Liver (tissue), 3 donors: ENCODE measurements at regions not wholly inside any gene's neighbourhood (a gene's known extent, or its start where the extent isn't known, plus 50 kb on each side); places are given as distances from the start of the nearest gene placed in this dataset.

ENCODE experiments used
- GABPA ChIP-seq, 2 donors: IDR thresholded peaks in 1 of 2; conservative IDR thresholded peaks in 1 of 2; 2 replicates each; pipeline ENCODE4 v1.6.1; 2016; ENCODE audit warnings: antibody characterized with exemption in 2 of 2, mild to moderate bottlenecking in 1 of 2, moderate library complexity in 1 of 2
- JUND ChIP-seq, 2 donors: IDR thresholded peaks; 2 replicates each; pipeline ENCODE4 v1.6.1; 2016; ENCODE audit warnings: antibody characterized with exemption in 2 of 2
- RAD21 ChIP-seq, 2 donors: IDR thresholded peaks; 2 replicates each; pipeline ENCODE4 v1.6.1; 2016; ENCODE audit warnings: antibody characterized with exemption in 2 of 2, mild to moderate bottlenecking in 2 of 2
- TAF1 ChIP-seq: conservative IDR thresholded peaks from 2 replicates; pipeline ENCODE4 v1.6.1; 2016; ENCODE audit warnings: antibody characterized with exemption, mild to moderate bottlenecking
- YY1 ChIP-seq: IDR thresholded peaks from 2 replicates; pipeline ENCODE4 v1.6.1; 2016; ENCODE audit warnings: antibody characterized with exemption, mild to moderate bottlenecking
- TF ChIP-seq, protein P1 (sequence below): fragments of 150-350 bp; IDR thresholded peaks from 2 replicates; pipeline ENCODE4 v1.5.1; 2017; ENCODE audit warnings: improper control_type of control experiment, low read depth, low read length; ENCODE audit not compliant: missing input control
- TF ChIP-seq, protein P2 (sequence below): IDR thresholded peaks from 2 replicates; pipeline ENCODE4 v1.6.1; 2016; ENCODE audit warnings: antibody characterized with exemption, mild to moderate bottlenecking
- TF ChIP-seq, protein P3 (sequence below): IDR thresholded peaks from 2 replicates; pipeline ENCODE4 v1.6.1; 2016; ENCODE audit warnings: antibody characterized with exemption
- TF ChIP-seq, protein P4 (sequence below): IDR thresholded peaks from 2 replicates; pipeline ENCODE4 v1.6.1; 2016; ENCODE audit warnings: antibody characterized with exemption
- donor health status: healthy.
- donor health status: healthy.

DNA sequence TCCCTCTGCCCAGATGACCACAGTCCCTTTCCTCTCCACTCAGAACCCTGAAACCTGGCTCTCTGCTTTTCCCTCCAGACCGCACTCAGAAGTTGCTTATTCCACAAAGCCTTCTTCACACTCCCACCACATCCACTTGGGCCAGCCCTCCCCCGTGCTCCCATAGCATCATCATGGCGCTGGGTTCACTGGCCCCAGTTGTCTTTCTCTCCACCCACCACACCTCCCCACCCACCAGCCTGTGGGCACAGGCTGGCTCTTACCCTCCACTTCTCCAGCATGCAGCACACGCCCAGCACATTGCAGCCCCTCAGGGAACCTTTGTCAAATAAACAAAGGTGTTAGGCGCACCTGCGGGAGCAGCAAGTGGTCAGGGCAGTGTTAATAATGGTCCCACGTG, 130.0 kb downstream of the KATNIP start:
- TF ChIP-seq, protein P1, sequence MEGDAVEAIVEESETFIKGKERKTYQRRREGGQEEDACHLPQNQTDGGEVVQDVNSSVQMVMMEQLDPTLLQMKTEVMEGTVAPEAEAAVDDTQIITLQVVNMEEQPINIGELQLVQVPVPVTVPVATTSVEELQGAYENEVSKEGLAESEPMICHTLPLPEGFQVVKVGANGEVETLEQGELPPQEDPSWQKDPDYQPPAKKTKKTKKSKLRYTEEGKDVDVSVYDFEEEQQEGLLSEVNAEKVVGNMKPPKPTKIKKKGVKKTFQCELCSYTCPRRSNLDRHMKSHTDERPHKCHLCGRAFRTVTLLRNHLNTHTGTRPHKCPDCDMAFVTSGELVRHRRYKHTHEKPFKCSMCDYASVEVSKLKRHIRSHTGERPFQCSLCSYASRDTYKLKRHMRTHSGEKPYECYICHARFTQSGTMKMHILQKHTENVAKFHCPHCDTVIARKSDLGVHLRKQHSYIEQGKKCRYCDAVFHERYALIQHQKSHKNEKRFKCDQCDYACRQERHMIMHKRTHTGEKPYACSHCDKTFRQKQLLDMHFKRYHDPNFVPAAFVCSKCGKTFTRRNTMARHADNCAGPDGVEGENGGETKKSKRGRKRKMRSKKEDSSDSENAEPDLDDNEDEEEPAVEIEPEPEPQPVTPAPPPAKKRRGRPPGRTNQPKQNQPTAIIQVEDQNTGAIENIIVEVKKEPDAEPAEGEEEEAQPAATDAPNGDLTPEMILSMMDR = no peak
- no peak for TF ChIP-seq RAD21 (IDR thresholded peaks at IDR 0.05)
- TF ChIP-seq, protein P2, sequence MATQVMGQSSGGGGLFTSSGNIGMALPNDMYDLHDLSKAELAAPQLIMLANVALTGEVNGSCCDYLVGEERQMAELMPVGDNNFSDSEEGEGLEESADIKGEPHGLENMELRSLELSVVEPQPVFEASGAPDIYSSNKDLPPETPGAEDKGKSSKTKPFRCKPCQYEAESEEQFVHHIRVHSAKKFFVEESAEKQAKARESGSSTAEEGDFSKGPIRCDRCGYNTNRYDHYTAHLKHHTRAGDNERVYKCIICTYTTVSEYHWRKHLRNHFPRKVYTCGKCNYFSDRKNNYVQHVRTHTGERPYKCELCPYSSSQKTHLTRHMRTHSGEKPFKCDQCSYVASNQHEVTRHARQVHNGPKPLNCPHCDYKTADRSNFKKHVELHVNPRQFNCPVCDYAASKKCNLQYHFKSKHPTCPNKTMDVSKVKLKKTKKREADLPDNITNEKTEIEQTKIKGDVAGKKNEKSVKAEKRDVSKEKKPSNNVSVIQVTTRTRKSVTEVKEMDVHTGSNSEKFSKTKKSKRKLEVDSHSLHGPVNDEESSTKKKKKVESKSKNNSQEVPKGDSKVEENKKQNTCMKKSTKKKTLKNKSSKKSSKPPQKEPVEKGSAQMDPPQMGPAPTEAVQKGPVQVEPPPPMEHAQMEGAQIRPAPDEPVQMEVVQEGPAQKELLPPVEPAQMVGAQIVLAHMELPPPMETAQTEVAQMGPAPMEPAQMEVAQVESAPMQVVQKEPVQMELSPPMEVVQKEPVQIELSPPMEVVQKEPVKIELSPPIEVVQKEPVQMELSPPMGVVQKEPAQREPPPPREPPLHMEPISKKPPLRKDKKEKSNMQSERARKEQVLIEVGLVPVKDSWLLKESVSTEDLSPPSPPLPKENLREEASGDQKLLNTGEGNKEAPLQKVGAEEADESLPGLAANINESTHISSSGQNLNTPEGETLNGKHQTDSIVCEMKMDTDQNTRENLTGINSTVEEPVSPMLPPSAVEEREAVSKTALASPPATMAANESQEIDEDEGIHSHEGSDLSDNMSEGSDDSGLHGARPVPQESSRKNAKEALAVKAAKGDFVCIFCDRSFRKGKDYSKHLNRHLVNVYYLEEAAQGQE = no peak
- no peak for TF ChIP-seq TAF1
- no peak for TF ChIP-seq GABPA (IDR thresholded peaks at IDR 0.05 in 1 of 2, conservative IDR thresholded peaks at IDR 0.05 in 1 of 2)
- TF ChIP-seq, protein P3, sequence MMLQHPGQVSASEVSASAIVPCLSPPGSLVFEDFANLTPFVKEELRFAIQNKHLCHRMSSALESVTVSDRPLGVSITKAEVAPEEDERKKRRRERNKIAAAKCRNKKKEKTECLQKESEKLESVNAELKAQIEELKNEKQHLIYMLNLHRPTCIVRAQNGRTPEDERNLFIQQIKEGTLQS = no peak
- TF ChIP-seq JUND (IDR thresholded peaks at IDR 0.05) = no peak
- TF ChIP-seq YY1 = no peak
- TF ChIP-seq, protein P4, sequence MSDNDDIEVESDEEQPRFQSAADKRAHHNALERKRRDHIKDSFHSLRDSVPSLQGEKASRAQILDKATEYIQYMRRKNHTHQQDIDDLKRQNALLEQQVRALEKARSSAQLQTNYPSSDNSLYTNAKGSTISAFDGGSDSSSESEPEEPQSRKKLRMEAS = no peak
